ENCODE measurements at regions not wholly inside any gene's neighbourhood (a gene's known extent, or its start where the extent isn't known, plus 50 kb on each side); places are given as distances from the start of the nearest gene placed in this dataset.
A peak's percentile ranks its signal among the peaks of the same experiment; 100 is the strongest.

- DNase-seq = no peak
Measured at GRCh38 chr7:67413670-67414069, 417.0 kb downstream of the TYW1 start.

DNA sequence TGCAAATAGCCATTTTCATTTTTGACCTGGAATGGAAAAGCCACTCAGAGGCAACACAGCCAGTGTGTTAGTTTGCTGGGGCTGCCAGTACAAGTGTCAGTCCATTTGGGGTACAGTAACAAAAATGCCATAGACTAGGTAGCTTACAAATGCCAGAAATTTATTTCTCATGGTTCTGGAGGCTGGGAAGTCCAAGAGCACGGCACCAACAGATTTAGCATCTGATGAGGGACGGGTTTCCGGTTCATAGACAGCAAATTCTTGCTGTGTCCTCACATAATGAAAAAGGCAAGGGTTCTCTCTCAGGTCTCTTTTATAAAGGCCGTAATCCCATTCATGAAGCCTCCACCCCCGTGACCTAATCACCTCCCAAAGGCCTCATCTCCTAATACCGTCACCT is 418.2 kb downstream of the TYW1 start:
- no peak for DNase-seq

GRCh38 chr7:67422601-67423000 is 426.0 kb downstream of the TYW1 start:
- no peak for DNase-seq

GRCh38 chr7:67423065-67423464 is 426.4 kb downstream of the TYW1 start:
- peak in 4 of 56 donors; percentile 1 to 5 (median 2) for DNase-seq

DNA sequence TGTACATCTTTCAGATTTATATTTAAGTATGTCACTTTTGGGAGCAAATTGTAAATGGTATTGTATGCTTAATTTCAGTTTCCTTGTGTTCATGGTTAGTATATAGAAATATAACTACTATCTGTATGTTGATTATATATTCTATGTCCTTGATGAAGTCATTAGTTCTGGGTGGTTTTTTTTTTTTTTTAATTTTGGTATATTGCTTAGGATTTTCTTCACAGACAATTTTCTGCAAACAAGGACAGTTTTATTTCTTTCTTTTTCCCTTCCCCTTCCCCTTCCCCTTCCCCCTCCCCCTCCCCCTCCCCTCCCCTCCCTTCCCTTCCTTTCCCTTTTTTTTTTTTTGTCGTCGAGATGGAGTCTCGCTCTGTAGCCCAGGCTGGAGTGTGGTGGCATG is 430.0 kb downstream of the TYW1 start:
- no peak for DNase-seq

DNA sequence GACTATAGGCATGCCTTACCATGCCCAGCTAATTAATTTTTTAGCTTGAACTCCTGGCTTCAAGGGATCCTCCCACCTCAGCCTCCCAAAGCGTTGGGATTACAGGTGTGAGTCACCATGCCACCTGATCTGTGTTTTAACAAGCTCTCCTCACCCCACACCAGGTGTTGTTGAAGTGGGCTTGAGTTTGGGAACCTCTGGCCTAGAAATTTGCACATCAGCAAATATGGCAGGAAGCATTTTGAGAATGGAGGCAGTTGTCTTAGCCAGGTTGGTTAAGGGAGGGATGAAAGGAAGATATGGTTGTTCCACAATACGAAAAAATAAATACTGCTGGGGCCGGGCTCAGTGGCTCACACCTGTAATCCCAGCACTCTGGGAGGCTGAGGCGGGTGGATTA is 433.1 kb downstream of the TYW1 start:
- DNase-seq = no peak

DNA sequence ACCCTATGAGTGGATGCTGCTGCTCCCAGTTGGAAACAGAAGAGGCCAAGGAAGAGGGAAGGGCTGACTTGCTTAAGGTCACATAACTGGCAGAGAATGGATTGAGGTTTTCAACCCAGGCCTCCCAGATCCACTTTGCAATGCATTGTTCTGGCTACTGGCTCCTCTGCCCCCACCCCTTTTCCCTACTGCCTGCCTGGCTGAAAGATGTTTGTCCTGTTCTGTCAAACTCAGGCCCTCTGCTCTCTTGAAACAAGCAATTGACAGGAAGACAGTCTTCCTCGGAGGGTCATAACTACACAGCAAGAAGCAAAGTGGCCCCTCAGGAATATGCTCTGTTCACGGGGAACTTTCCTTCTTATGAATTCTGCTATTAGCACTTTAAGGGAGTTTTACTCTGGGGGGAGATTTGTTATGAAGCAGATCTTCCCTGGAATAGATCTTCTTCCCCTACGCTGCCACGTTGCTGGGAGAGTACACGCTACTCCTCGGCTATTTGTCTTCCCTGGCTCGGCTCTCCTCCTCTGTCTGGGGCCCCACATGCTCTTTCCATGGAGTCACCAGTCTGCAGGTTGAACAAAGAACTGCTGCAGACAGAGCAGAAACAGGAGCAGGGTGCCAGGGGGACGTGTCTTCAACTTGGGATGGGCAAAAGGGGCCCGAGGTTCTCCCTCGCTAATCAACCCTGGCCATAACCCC is 436.1 kb downstream of the TYW1 start:
- no peak for DNase-seq

DNA sequence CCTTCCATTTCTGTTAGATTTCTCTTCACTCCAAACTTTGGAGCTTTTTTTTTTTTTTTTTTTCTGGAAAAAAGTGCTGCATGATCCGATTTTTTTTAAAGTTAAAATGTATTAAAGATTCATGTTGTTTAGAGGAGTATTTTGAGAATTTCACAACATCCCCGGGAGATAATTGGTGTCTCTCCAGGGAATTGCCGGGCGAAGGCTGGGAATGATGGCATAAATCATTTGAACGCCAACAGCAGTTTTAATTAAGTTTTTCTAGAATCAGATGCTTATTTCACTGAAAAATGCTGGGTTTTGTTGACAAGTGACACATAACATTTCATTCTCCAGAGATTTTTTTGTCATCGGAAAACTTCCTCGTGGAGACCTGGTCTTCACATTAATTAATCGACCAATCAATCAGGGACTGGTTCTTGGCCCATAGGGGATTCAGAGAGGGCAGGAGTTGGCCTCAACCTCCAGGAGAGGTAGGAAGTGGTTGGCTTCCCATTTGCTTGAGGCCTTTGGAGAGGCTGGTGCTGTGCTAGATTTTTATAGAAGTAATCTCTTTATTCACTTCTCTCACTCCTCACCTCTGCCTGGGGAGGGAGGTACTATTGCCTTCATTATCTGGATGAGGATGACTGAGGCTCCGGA is 439.4 kb downstream of the TYW1 start:
- no peak for DNase-seq

- peak in 1 of 56 donors; percentile 4 for DNase-seq
Measured at GRCh38 chr7:67438198-67438882, 441.7 kb downstream of the TYW1 start.

DNA sequence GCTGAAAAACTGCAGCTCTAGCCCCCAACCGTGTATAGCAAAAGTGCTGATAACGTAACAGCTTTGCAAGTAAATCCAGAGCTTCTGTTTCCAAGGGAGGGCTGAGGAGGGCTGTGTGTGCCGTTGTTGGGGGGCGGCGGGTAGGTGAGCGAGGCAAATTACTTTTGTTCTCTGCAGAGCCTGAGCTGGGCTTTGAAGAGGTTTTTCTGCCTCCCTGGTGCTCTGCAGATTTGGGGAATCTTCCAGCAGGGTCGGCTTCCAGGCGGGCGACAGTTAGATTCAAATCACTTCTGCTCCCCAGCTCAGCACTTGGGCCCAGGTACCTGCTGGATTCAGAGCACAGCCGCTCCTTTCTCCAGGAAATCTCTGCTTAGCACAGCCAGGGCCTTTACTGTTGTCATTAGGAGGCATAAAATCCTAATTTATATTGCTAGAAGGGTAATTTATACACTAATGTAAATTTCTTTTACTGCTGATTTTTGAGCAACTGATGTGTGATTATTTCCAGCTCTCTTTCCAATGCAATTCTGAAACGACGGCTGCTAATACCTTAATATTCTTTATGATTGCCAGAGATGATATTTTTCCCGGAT is 442.4 kb downstream of the TYW1 start:
- DNase-seq = peak in 2 of 56 donors; percentile 2

- DNase-seq = no peak
Measured at GRCh38 chr7:67440321-67440720, 443.7 kb downstream of the TYW1 start.

DNA sequence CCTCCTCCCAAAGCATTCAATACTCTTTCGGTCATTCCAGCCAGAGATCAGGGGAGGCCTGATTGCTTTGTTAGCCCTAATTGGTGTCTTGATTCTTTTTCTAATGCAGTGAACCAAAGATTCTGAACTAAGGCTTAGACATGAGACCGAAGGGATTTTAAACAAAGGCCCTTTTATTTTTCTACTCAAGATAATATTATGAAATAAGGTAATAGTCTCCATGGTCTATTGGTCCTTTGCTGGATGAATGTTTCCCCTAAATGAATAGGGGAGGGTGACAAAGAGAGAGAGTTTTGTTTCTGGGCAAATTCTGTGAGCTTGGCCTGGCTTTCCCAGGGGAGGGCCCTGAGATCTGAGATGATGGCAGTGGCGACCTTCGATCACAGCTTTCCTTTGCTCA is 449.1 kb downstream of the TYW1 start:
- DNase-seq = no peak

DNA sequence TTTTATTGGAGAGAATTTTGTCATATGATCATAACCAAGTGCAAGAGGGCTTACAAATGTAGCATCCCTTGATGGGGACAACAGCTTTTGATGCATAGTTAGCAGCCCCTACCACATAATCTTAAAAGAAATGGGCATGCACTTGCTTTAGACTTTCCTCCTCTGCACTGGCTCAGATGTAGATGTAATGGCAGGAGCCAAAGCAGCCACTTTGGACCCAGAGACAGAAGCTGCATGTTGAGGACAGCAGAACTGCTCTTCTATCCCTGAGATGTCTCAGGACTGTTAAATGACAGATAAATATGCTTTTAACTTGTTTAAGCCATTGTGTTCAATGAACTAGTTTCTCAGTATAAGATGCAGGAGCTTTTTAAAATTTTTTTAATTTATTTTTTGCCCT is 450.7 kb downstream of the TYW1 start:
- no peak for DNase-seq

DNA sequence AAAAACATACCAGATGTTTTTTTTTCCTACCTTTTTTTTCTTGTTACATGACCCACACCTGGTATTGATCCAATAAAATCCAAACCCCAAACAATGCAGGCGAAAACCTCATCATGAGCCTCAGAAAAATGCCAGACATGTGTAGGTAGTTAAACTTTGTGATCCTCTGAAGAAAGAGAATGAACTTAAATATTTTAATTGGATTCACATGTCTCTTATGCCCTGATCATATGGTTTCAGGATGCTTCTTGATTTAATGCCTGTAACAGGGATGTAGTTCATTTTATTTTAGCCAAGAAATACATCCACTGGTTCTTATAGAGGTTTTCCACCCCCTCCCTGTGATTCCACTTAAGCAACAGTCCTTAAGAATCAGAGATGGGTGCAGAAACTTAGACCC is 451.6 kb downstream of the TYW1 start:
- no peak for DNase-seq

- no peak for DNase-seq
Measured at GRCh38 chr7:67450171-67450570, 453.5 kb downstream of the TYW1 start.

- DNase-seq = no peak
Measured at GRCh38 chr7:67451306-67451705, 454.7 kb downstream of the TYW1 start.

- DNase-seq = no peak
Measured at GRCh38 chr7:67452516-67453026, 455.9 kb downstream of the TYW1 start.

- DNase-seq = no peak
Measured at GRCh38 chr7:67453580-67454380, 457.1 kb downstream of the TYW1 start.

DNA sequence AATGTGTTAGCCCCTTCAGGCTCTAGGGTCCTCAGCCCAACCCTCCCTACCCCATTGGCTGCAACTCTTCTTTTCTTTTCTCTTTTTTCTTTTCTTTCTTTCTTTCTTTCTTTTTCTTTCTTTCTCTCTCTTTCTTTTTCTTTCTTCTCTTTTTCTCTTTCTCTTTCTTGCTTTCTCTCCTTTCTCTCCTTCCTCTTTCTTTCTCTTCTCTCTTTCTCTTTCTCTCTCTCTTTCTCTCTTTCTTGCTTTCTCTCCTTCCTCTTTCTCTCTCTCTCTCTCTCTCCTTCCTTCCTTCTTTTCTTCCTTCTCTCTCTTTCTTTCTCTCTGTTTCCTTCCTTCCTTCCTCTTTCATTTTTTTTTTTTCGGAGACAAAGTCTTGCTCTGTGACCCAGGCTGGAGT is 458.9 kb downstream of the TYW1 start:
- DNase-seq = no peak

GRCh38 chr7:67462781-67463191 is 466.2 kb downstream of the TYW1 start:
- DNase-seq = peak in 7 of 56 donors; percentile 1 to 27 (median 3)

DNA sequence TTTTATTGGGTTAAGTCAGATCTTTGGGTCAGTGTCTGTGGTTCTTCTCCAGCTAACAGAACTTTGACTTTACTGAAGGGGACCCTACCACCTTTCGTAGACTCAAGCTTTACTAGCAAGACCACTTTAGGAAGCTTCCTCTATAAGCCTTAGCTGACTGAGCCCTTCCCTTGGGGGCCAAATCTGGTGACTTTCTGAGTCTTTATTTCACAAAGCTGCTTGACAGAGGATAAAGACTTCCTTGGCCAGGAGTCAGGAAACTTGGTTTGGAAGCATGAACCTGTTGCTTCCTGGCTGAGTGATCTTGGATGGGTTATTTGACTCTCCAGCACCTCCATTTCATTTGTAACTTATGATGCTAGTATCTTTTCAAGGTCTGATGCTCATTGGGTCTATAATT is 466.7 kb downstream of the TYW1 start:
- DNase-seq = no peak

All from amygdala (tissue), 56 donors.